WTC11 (cell line): ENCODE measurements at regions not wholly inside any gene's neighbourhood (a gene's known extent, or its start where the extent isn't known, plus 50 kb on each side); places are given as distances from the start of the nearest gene placed in this dataset.

Source experiments
- ATAC-seq: fragments of 200-7000 bp; cut with Tn5 transposase; 2 replicates; pipeline ENCODE4 v1.10.0; 2021; ENCODE audit warnings: mild to moderate bottlenecking, moderate library complexity
- CTCF ChIA-PET: fragments of 300-600 bp; sonication (Branson Sonifier 250); formaldehyde crosslinking; loops from one replicate; lab custom pipeline; 2021; ENCODE audit warnings: antibody characterized with exemption; lab: Charles Lee
- POLR2A ChIA-PET: fragments of 350-600 bp; sonication (Branson Sonifier 250); formaldehyde crosslinking; loops from one replicate; lab custom pipeline; 2021; ENCODE audit warnings: antibody characterized with exemption; lab: Charles Lee
- DNase-seq: peaks from one replicate; pipeline ENCODE4 v3.0.0; 2021; ENCODE audit warnings: low spot score
- H3K27ac Mint-ChIP-seq: 2 replicates; pipeline ENCODE4 v1.8.0; 2021; ENCODE audit warnings: mixed read lengths
- H3K27me3 Mint-ChIP-seq: 2 replicates; pipeline ENCODE4 v1.8.0; 2021; ENCODE audit warnings: low read depth, mild to moderate bottlenecking, moderate library complexity, mixed read lengths
- H3K36me3 Mint-ChIP-seq: 2 replicates; pipeline ENCODE4 v1.8.0; 2021; ENCODE audit warnings: mixed read lengths
- H3K4me1 Mint-ChIP-seq: 2 replicates; pipeline ENCODE4 v1.8.0; 2022; ENCODE audit warnings: mixed read lengths
- H3K4me3 Mint-ChIP-seq: 2 replicates; pipeline ENCODE4 v1.8.0; 2021; ENCODE audit warnings: mild to moderate bottlenecking, moderate library complexity, mixed read lengths
- H3K9me3 Mint-ChIP-seq: 2 replicates; pipeline ENCODE4 v1.8.0; 2021; ENCODE audit warnings: mixed read lengths
- ELF4 ChIP-seq: sonication (generic); formaldehyde crosslinking; IDR thresholded peaks from 2 replicates; pipeline ENCODE4 v1.8.1; 2022; ENCODE audit warnings: low read depth, mild to moderate bottlenecking, moderate library complexity, missing genetic modification reagents
- EMX1 ChIP-seq: fragments of 250-450 bp; sonication (Bioruptor Pico); IDR thresholded peaks from 2 replicates; pipeline ENCODE4 v1.8.0; 2021; ENCODE audit warnings: mild to moderate bottlenecking
- FOXK1 ChIP-seq: sonication (generic); formaldehyde crosslinking; IDR thresholded peaks from 2 replicates; pipeline ENCODE4 v1.8.0; 2022; ENCODE audit warnings: mild to moderate bottlenecking, moderate library complexity, missing genetic modification reagents
- GABPB1 ChIP-seq: sonication (generic); formaldehyde crosslinking; IDR thresholded peaks from 2 replicates; pipeline ENCODE4 v1.8.1; 2023; ENCODE audit warnings: mild to moderate bottlenecking, missing genetic modification reagents
- KAT7 ChIP-seq: sonication (generic); formaldehyde crosslinking; IDR thresholded peaks from 2 replicates; pipeline ENCODE4 v1.8.1; 2023; ENCODE audit warnings: missing genetic modification reagents, mild to moderate bottlenecking, borderline replicate concordance
- MXD4 ChIP-seq: fragments of 250-450 bp; sonication (Bioruptor Pico); IDR thresholded peaks from 2 replicates; pipeline ENCODE4 v1.8.0; 2021; ENCODE audit warnings: mild to moderate bottlenecking, moderate library complexity, borderline replicate concordance
- MYBL2 ChIP-seq: sonication (generic); formaldehyde crosslinking; IDR thresholded peaks from 2 replicates; pipeline ENCODE4 v1.8.1; 2023; ENCODE audit warnings: mild to moderate bottlenecking, moderate library complexity, missing genetic modification reagents
- PRRX2 ChIP-seq: fragments of 250-450 bp; sonication (Bioruptor Pico); IDR thresholded peaks from 2 replicates; pipeline ENCODE4 v1.8.0; 2021; ENCODE audit warnings: mild to moderate bottlenecking
- SP1 ChIP-seq: sonication (generic); formaldehyde crosslinking; conservative IDR thresholded peaks from 2 replicates; pipeline ENCODE4 v1.8.1; 2022; ENCODE audit warnings: missing genetic modification reagents
- TEAD1 ChIP-seq: sonication (generic); formaldehyde crosslinking; IDR thresholded peaks from 2 replicates; pipeline ENCODE4 v1.8.0; 2022; ENCODE audit warnings: mild to moderate bottlenecking, missing genetic modification reagents
- ZNF219 ChIP-seq: sonication (generic); formaldehyde crosslinking; IDR thresholded peaks from 2 replicates; pipeline ENCODE4 v1.8.0; 2023; ENCODE audit warnings: missing genetic modification reagents, mild to moderate bottlenecking, borderline replicate concordance
- ZNF671 ChIP-seq: fragments of 250-450 bp; sonication (Bioruptor Pico); IDR thresholded peaks from 2 replicates; pipeline ENCODE4 v1.8.0; 2021; ENCODE audit warnings: mild to moderate bottlenecking
- TF ChIP-seq, protein P1 (sequence below): fragments of 250-450 bp; sonication (Bioruptor Pico); IDR thresholded peaks from 2 replicates; pipeline ENCODE4 v1.9.0; 2021; ENCODE audit warnings: mild to moderate bottlenecking
- TF ChIP-seq, protein P2 (sequence below): sonication (generic); formaldehyde crosslinking; IDR thresholded peaks from 2 replicates; pipeline ENCODE4 v1.8.1; 2023; ENCODE audit warnings: mild to moderate bottlenecking, missing genetic modification reagents, moderate library complexity
- TF ChIP-seq, protein P3 (sequence below): fragments of 250-450 bp; sonication (Bioruptor Pico); IDR thresholded peaks from 2 replicates; pipeline ENCODE4 v1.9.0; 2021; ENCODE audit warnings: mild to moderate bottlenecking
- TF ChIP-seq, protein P4 (sequence below): sonication (generic); formaldehyde crosslinking; IDR thresholded peaks from 2 replicates; pipeline ENCODE4 v1.8.1; 2023; ENCODE audit warnings: mild to moderate bottlenecking, missing genetic modification reagents
- TF ChIP-seq, protein P5 (sequence below): sonication (generic); formaldehyde crosslinking; IDR thresholded peaks from 2 replicates; pipeline ENCODE4 v1.8.1; 2022; ENCODE audit warnings: mild to moderate bottlenecking, missing genetic modification reagents, moderate library complexity, borderline replicate concordance
- TF ChIP-seq, protein P6 (sequence below): sonication (generic); formaldehyde crosslinking; IDR thresholded peaks from 2 replicates; pipeline ENCODE4 v1.8.1; 2022; ENCODE audit warnings: mild to moderate bottlenecking, moderate library complexity, missing genetic modification reagents
- TF ChIP-seq, protein P7 (sequence below): sonication (generic); formaldehyde crosslinking; conservative IDR thresholded peaks from 2 replicates; pipeline ENCODE4 v1.8.1; 2023; ENCODE audit warnings: mild to moderate bottlenecking, low read depth, missing genetic modification reagents, moderate library complexity

DNA sequence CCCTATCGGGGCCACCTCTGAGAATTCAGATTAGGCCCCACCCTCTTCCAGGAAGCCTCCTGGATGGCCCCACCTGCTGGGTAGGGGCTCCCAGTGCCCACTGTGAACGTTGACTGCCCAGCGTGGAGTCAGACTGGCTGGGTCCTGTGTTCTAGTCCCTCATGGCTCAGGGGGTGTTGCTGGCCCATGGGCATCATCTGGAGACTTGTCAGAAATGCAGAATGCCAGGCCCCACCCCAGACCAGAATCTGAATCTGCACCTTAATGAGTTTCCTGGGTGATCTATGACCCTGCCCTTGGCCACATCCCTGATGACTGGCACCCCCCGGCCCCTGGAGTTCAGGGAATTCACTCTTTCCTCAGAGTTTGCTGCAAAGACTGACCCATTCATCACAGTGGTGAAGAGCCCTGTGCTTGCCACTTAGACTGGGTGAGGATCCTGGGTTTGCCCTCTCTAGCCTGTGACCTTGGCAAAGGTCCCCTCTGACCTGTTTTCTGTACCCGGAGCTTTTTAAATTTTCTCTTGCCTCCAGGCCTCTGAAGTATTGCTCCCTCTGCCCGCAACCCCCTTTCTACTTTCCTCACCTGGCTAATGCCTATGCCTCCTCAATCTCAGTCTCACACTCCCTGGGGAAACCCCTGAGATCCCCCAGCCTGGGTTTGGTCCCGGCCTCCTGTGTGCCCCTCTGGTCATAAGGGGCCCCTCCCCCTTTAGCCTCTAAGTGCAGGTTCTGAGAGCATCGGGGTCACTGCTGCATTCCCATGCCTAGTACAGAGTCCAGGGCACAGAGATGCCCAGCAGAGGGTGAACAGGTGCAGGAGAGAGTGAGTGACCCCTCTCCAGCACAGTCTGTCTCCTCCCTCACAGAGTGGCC, 184.2 kb downstream of the MATN1 start (continued):
- TF ChIP-seq, protein P1, sequence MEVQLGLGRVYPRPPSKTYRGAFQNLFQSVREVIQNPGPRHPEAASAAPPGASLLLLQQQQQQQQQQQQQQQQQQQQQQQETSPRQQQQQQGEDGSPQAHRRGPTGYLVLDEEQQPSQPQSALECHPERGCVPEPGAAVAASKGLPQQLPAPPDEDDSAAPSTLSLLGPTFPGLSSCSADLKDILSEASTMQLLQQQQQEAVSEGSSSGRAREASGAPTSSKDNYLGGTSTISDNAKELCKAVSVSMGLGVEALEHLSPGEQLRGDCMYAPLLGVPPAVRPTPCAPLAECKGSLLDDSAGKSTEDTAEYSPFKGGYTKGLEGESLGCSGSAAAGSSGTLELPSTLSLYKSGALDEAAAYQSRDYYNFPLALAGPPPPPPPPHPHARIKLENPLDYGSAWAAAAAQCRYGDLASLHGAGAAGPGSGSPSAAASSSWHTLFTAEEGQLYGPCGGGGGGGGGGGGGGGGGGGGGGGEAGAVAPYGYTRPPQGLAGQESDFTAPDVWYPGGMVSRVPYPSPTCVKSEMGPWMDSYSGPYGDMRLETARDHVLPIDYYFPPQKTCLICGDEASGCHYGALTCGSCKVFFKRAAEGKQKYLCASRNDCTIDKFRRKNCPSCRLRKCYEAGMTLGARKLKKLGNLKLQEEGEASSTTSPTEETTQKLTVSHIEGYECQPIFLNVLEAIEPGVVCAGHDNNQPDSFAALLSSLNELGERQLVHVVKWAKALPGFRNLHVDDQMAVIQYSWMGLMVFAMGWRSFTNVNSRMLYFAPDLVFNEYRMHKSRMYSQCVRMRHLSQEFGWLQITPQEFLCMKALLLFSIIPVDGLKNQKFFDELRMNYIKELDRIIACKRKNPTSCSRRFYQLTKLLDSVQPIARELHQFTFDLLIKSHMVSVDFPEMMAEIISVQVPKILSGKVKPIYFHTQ (CRISPR knock-in tag): no peak
- TF ChIP-seq SP1 (CRISPR knock-in tag): no peak
- TF ChIP-seq, protein P2, sequence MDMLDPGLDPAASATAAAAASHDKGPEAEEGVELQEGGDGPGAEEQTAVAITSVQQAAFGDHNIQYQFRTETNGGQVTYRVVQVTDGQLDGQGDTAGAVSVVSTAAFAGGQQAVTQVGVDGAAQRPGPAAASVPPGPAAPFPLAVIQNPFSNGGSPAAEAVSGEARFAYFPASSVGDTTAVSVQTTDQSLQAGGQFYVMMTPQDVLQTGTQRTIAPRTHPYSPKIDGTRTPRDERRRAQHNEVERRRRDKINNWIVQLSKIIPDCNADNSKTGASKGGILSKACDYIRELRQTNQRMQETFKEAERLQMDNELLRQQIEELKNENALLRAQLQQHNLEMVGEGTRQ (CRISPR knock-in tag): no peak
- TF ChIP-seq FOXK1: no peak
- TF ChIP-seq PRRX2 (CRISPR knock-in tag): no peak
- no peak for TF ChIP-seq MYBL2 (CRISPR knock-in tag)
- no peak for TF ChIP-seq ZNF671 (CRISPR knock-in tag)

DNA sequence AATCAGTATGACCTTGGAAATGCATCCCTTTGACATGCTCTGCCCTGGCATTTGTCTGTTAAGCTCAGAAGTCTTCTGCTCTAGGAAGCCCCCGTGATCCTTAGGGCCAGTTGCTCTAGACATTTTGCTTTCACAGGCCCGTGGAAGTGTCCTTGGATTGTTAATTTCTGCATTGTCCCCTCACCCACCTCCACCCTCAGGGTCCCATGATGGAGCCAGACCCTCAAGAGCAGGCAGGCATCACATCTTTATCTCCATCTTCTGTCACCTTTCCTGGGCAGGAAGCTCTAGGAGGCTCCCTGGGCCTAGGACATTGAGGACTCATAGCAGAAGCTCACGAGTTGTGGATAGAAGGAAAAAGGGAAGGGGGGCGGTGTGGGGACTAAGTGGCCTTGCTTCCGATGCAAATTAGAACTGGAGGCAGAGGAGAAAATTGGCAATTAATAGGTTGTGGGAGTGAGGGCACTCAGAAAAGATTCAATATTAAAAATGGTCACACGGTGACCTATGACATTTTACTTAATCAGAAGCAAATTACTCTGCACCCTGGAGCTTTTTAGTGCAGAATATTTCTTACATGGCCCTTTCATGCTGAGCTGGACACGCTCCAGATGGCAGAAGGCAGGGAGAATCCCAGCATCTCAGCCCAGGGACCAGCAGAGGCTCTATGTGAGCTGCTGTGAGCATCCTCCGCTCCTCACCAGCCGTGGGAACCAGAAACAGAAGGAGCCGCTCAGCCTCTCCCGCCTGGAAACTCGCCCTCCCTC, 185.0 kb downstream of the MATN1 start:
- no peak for TF ChIP-seq KAT7 (CRISPR knock-in tag)
- TF ChIP-seq, protein P3, sequence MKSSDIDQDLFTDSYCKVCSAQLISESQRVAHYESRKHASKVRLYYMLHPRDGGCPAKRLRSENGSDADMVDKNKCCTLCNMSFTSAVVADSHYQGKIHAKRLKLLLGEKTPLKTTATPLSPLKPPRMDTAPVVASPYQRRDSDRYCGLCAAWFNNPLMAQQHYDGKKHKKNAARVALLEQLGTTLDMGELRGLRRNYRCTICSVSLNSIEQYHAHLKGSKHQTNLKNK (CRISPR knock-in tag): no peak
- TF ChIP-seq, protein P4, sequence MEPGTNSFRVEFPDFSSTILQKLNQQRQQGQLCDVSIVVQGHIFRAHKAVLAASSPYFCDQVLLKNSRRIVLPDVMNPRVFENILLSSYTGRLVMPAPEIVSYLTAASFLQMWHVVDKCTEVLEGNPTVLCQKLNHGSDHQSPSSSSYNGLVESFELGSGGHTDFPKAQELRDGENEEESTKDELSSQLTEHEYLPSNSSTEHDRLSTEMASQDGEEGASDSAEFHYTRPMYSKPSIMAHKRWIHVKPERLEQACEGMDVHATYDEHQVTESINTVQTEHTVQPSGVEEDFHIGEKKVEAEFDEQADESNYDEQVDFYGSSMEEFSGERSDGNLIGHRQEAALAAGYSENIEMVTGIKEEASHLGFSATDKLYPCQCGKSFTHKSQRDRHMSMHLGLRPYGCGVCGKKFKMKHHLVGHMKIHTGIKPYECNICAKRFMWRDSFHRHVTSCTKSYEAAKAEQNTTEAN (CRISPR knock-in tag): no peak
- TF ChIP-seq EMX1: no peak
- Mint-ChIP-seq H3K4me3 (no peak overlapping the region), H3K27ac (no peak overlapping the region), H3K27me3 (no peaks in the 10 kb centered on the region), H3K36me3 (peaks cover 3% of the 10 kb centered on the region; the same call in 1 of the 2 replicates), H3K4me1 (peaks cover 10% of the 10 kb centered on the region; the same call in 1 of the 2 replicates), H3K9me3 (peaks cover 15% of the 10 kb centered on the region)
- ChIA-PET POLR2A (no interaction called here), CTCF (no interaction called here)
- ATAC-seq (no peak), DNase-seq (no peak)

DNA sequence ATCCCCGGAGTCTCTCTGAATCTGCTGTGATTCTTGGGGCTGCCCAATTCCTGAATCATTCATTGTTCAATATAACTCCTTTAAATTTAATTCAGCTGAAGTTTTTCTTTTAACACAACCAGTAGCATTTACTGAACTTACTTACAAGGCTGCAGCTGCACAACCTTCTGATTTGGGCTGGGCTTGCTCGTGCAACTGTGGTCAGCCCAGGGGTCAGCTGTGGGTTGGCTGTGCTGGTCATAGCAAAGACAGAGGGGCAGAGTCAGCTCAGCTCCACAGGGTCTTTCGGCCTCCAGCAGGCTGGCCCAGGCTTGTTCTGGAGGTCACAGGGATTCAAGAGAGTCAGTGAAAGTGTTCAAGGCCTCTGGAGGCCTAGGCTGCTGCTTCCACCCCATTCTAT, 186.1 kb downstream of the MATN1 start:
- Mint-ChIP-seq H3K36me3 (peaks cover 3% of the 10 kb centered on the region; the same call in 1 of the 2 replicates), H3K4me3 (no peak overlapping the region), H3K27ac (no peak overlapping the region), H3K4me1 (peaks cover 10% of the 10 kb centered on the region; the same call in 1 of the 2 replicates), H3K27me3 (no peaks in the 10 kb centered on the region; the same call in 1 of the 2 replicates), H3K9me3 (peaks cover 15% of the 10 kb centered on the region)
- DNase-seq: no peak
- ChIA-PET CTCF (no interaction called here), POLR2A (no interaction called here)
- no peak for ATAC-seq
- TF ChIP-seq ZNF219 (CRISPR knock-in tag): no peak
- no peak for TF ChIP-seq GABPB1 (CRISPR knock-in tag)
- TF ChIP-seq, protein P5, sequence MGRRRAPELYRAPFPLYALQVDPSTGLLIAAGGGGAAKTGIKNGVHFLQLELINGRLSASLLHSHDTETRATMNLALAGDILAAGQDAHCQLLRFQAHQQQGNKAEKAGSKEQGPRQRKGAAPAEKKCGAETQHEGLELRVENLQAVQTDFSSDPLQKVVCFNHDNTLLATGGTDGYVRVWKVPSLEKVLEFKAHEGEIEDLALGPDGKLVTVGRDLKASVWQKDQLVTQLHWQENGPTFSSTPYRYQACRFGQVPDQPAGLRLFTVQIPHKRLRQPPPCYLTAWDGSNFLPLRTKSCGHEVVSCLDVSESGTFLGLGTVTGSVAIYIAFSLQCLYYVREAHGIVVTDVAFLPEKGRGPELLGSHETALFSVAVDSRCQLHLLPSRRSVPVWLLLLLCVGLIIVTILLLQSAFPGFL (CRISPR knock-in tag): no peak
- TF ChIP-seq ELF4: no peak
- TF ChIP-seq, protein P6, sequence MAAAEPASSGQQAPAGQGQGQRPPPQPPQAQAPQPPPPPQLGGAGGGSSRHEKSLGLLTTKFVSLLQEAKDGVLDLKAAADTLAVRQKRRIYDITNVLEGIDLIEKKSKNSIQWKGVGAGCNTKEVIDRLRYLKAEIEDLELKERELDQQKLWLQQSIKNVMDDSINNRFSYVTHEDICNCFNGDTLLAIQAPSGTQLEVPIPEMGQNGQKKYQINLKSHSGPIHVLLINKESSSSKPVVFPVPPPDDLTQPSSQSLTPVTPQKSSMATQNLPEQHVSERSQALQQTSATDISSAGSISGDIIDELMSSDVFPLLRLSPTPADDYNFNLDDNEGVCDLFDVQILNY (CRISPR knock-in tag): no peak
- TF ChIP-seq MXD4 (CRISPR knock-in tag): no peak
- TF ChIP-seq, protein P7, sequence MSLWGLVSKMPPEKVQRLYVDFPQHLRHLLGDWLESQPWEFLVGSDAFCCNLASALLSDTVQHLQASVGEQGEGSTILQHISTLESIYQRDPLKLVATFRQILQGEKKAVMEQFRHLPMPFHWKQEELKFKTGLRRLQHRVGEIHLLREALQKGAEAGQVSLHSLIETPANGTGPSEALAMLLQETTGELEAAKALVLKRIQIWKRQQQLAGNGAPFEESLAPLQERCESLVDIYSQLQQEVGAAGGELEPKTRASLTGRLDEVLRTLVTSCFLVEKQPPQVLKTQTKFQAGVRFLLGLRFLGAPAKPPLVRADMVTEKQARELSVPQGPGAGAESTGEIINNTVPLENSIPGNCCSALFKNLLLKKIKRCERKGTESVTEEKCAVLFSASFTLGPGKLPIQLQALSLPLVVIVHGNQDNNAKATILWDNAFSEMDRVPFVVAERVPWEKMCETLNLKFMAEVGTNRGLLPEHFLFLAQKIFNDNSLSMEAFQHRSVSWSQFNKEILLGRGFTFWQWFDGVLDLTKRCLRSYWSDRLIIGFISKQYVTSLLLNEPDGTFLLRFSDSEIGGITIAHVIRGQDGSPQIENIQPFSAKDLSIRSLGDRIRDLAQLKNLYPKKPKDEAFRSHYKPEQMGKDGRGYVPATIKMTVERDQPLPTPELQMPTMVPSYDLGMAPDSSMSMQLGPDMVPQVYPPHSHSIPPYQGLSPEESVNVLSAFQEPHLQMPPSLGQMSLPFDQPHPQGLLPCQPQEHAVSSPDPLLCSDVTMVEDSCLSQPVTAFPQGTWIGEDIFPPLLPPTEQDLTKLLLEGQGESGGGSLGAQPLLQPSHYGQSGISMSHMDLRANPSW (CRISPR knock-in tag): no peak
- no peak for TF ChIP-seq TEAD1 (CRISPR knock-in tag)
- no peak for TF ChIP-seq KAT7 (CRISPR knock-in tag)
